ENCODE measurements at regions not wholly inside any gene's neighbourhood (a gene's known extent, or its start where the extent isn't known, plus 50 kb on each side); places are given as distances from the start of the nearest gene placed in this dataset.

- no peak for DNase-seq
Measured at GRCh38 chr4:32519060-32519459, 1798.9 kb downstream of the PCDH7 start.

GRCh38 chr4:32525420-32525819 lies 1805.3 kb downstream of the PCDH7 start:
- no peak for DNase-seq

- DNase-seq, result no peak
Measured at GRCh38 chr4:32544846-32545245, 1824.7 kb downstream of the PCDH7 start.

GRCh38 chr4:32551943-32552342 lies 1831.8 kb downstream of the PCDH7 start:
- no peak for DNase-seq

DNA sequence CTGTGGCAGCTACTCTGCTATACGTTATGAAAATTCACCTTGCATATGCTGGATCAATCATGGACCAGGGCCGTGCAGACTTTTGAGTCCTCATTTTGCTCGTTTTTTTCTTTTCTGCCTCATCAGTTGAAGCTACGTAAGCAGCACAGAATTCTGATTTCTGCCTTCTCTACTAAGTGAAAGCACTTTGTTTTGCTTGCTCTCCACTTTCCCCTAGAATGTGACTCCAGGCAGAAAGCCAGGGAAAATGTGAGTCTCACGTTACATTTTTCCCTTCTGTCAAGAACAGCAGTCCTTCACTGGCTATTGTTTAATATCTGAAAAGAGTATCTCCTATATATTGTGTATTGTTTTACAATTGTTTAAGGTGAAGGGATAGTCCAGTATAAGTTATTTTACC lies 1840.1 kb downstream of the PCDH7 start:
- DNase-seq, result peak; percentile 35

GRCh38 chr4:32562010-32562409 lies 1841.8 kb downstream of the PCDH7 start:
- no peak for DNase-seq

DNA sequence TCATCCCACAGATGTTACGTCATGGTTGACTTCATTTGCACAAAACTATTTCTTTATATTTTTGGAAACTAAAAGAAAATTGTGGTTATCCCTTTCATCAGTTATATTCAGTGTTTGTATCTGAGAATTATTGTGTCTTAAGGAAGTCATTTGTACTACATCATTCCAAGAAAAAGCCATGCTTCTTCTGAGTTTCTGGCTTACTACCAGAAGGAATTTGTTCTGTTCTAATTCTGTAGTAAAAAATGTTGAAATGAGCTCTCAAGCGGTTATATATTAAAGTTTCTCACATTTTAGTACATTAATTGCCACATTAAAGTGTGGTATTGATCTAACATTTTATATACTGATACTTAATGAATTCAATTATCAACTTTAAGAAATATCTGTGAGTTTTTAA lies 1844.5 kb downstream of the PCDH7 start:
- no peak for DNase-seq

- no peak for DNase-seq
Measured at GRCh38 chr4:32569861-32570260, 1849.7 kb downstream of the PCDH7 start.

DNA sequence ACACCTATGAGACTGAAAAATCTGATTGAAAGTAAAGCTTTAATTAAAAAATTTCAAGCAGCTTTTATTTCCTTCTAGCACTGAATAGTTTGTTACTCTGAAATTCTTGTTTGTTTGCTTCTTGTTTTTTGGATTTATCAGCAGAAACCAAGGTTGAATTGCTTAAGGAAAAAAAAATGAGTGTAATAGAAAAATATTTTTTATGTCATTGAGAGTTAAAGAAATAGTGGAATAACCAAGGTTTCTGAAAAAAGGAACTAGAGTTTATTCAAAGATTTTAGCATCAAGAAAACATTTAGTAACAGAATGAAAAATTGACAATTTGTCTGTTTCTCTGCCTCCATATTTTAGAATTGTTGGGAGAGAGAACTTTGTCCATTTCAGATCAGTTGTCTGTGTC lies 1852.2 kb downstream of the PCDH7 start:
- DNase-seq, result no peak

- DNase-seq, result no peak
Measured at GRCh38 chr4:32574803-32575202, 1854.6 kb downstream of the PCDH7 start.

- DNase-seq, result no peak
Measured at GRCh38 chr4:32589097-32589496, 1868.9 kb downstream of the PCDH7 start.

GRCh38 chr4:32589853-32590252 lies 1869.7 kb downstream of the PCDH7 start:
- no peak for DNase-seq

DNA sequence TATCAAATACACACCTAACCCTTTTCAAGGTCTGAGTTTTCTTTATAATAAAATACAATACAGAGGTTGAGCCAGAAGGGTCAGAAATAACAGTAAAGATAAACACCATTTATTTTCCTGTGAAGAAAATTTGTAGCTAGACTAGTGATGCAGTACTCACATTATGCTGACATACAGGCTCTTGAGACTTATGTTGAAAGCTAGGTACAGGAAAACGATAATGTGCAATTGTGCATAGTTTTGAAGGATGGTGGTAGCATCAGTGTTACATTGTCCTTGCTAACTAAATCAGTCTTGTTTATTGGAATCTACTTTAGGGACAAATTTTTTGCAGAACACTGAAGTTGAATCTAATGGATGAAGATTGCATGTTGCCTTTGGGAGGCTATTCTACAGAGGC lies 1877.2 kb downstream of the PCDH7 start:
- DNase-seq, result no peak

GRCh38 chr4:32601848-32602247 lies 1881.7 kb downstream of the PCDH7 start:
- no peak for DNase-seq

- no peak for DNase-seq
Measured at GRCh38 chr4:32607978-32608377, 1887.8 kb downstream of the PCDH7 start.

DNA sequence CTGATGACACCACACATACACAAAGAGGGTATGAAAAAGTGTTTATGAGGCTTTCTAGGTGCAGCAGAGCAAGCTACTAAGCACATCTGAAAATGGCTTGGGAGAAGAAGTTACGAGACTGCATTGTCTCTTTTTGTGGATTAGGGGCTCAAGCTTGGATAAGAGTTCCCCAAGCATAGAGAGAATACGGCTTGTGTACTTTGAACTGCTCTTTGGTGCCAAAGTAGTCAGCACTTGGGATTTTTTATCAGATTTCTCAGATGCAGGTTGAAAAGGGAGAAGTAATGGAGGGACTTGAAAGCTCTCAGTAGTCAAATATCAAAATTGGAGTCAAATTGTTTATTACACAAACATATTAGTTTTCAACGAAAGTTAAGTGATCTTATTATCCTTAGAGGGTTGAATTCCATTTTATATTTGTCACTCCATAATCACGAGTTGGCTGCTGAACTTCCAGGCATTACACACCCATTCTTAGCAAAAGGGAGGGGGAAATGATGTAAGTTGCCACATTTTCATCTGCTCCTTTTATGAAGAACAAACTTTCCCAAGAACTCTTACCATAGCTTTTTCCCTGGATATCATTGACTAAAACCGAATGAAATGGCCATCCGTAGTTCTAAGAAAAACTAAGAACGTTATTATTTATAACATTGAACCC lies 1904.9 kb downstream of the PCDH7 start:
- DNase-seq, result no peak

DNA sequence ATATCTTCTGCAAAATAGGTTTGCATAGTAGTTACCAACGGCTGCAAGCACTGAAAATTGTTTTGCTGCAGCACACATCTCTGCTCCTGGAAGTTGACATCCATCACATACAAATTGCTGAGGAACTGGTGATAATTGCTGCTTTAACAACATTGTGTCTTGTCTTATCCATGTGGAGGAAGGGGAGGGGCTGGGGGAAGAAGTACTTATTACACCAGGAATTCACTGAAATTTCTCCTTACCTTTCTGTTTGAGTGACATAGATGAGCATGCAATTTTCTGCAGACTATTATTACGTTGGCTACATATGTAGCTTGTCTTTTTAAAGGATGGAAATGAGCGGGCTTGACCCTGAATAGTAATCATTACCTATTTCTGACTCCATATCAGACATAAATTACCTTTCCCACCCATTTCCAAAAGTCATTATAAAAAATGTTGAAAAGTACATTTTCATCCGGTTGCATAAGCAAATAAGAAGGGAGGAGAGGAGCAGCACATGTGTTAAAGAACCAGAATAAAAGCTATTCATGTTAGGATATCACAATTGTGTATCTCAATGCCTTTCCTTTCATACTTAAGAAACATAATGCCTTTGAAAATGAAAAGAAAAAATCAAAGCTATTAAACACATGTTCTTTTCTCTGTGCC lies 1905.6 kb downstream of the PCDH7 start:
- no peak for DNase-seq

DNA sequence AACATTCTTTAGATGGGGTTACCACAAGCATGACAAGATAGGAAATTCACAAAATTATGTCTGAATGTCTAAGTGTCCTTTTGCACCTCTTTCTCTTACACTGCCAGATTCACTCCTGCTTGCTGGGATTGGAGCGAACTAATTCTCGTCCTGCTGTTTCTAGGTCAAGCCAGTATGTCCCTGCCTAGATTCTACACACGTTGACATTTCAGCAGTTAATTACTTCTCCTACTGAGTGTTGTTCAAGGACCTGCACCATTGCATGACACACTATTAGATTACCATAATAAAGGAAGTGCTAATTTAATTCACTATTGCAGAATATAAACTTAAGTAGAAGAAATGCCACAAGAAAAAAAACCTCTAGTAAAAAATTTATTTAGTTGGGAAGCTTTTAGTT lies 1911.7 kb downstream of the PCDH7 start:
- DNase-seq, result no peak

DNA sequence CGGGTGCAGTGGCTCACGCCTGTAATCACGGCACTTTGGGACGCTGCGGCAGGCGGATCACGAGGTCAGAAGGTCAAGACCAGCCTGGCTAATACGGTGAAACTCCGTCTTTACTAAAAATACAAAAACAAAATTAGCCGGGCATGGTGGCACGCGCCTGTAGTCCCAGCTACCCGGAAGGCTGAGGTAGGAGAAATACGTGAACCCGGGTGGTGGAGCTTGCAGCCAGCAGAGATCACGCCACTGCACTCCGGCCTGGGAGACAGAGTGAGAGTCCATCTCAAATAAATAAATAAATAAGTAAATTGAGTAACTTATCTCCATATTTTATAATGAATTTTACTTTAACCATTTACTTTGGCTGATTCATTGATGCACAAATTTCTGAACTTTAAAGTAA lies 1913.3 kb downstream of the PCDH7 start:
- DNase-seq, result no peak

DNA sequence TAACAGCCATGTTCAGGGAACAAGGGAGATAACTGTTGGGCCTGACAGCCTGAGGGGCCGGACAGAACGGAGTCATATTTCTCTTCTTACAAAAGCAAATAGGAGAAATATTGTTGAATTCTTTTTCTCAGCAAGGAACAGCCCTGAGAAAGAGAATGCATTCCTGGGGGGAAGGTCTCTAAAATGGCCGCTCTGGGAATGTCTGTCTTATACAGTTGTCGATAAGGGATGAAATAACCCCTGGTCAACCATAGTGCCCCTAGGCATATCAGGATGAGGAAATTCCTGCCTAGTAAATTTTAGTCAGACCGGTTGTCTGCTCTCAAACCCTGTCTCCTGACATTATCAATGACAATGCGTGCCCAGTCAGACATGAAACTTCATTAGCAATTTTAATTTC lies 1925.5 kb downstream of the PCDH7 start:
- no peak for DNase-seq

DNA sequence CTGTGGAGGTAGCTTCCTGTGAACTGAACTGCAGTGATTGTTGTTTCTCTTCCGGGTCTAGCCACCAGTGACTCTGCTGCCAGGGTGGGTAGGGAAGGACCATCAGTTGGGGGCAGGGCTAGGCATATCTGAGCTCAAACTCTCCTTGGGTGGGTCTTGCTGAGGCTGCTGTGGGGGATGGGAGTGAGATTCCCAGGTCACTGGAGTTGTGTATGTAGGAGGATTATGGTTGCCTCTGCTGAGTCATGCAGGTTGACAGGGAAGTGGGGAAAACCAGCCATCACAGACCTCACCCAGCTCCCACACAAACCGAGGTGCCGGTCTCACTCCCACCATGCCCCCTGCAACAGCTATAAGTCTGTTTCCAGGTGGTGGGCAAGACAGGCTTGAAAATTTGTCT lies 1937.8 kb downstream of the PCDH7 start:
- no peak for DNase-seq

GRCh38 chr4:32661229-32661628 lies 1941.1 kb downstream of the PCDH7 start:
- no peak for DNase-seq

DNA sequence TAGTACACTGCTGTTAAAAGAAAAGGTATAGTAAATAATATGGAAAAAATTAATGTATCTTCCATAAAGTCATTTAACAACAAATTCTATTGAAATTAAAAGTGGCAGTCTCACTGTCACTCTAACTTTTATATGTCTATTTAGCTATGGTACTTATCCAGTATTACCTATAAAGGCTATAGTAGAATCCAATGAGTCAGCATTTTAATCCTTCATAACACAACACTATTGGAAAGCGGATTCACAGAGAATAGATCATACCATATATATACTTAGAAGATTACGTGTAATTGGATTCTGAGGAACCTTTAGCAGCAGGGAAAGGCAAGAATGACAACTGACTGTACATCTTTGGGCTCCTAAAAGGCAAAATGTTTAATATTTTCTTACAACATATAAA lies 1942.6 kb downstream of the PCDH7 start:
- no peak for DNase-seq

DNA sequence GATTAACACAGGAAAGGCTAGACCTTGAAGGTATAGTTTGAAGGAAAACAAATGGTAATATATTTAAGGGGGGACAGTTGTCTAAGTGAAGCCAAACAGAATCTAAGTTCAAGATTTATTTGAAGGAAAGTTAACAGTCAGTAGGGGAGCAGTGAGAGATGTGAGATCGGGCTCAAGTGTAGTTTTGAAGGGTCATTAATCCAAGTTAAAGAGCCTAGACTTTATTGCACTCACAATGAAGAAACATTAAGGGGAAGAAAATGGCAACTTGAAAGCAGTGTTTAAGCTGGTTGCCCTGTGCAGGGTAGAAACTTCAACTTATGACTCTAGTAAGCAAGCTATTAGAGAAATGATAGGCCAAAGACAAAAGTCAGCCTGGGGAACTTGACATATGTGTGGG lies 1952.2 kb downstream of the PCDH7 start:
- DNase-seq, result no peak

- no peak for DNase-seq
Measured at GRCh38 chr4:32680946-32681345, 1960.8 kb downstream of the PCDH7 start.
